AG10803 (cell line): ENCODE measurements at regions not wholly inside any gene's neighbourhood (a gene's known extent, or its start where the extent isn't known, plus 50 kb on each side); places are given as distances from the start of the nearest gene placed in this dataset.
A peak's percentile ranks its signal among the peaks of the same experiment; 100 is the strongest.

ENCODE experiments used
- DNase-seq: peaks from one replicate; pipeline ENCODE4 v3.0.0; 2010; ENCODE audit warnings: low read depth
- H3K4me3 ChIP-seq: 2 replicates; pipeline ENCODE4 v1.5.1; 2011; ENCODE audit warnings: mild to moderate bottlenecking, low read length, control low read depth
- CTCF ChIP-seq: conservative IDR thresholded peaks from 2 replicates; pipeline ENCODE4 v1.5.1; 2011; ENCODE audit warnings: mild to moderate bottlenecking, low read length, control low read depth, inconsistent platforms

GRCh38 chr2:237020090-237020489, 65.6 kb upstream of the COPS8 start:
- DNase-seq: peak; percentile 38
- no peak for TF ChIP-seq CTCF
- H3K4me3 ChIP-seq: no peak overlapping the region

GRCh38 chr2:237022533-237022932, 63.2 kb upstream of the COPS8 start:
- H3K4me3 ChIP-seq: no peak overlapping the region
- no peak for TF ChIP-seq CTCF
- DNase-seq: no peak

GRCh38 chr2:237024255-237024654, 61.4 kb upstream of the COPS8 start:
- H3K4me3 ChIP-seq: no peak overlapping the region
- DNase-seq: no peak
- no peak for TF ChIP-seq CTCF

- no peak for TF ChIP-seq CTCF
- no peak overlapping the region for H3K4me3 ChIP-seq
- DNase-seq: peak; percentile 85
These were observed 60.4 kb upstream of the COPS8 start for GRCh38 chr2:237025090-237025865.

- peak; percentile 98 for TF ChIP-seq CTCF
- no peak overlapping the region for H3K4me3 ChIP-seq
- peak; percentile 78 for DNase-seq
These were observed 58.5 kb upstream of the COPS8 start for GRCh38 chr2:237026981-237027711.

- no peak overlapping the region for H3K4me3 ChIP-seq
- no peak for DNase-seq
- TF ChIP-seq CTCF: no peak
These were observed 58.0 kb upstream of the COPS8 start for GRCh38 chr2:237027712-237028029.

- no peak overlapping the region for H3K4me3 ChIP-seq
- TF ChIP-seq CTCF: no peak
- DNase-seq: no peak
These were observed 55.3 kb upstream of the COPS8 start for GRCh38 chr2:237030382-237030781.
